Cardiac fibroblast (primary cell): ENCODE measurements at regions not wholly inside any gene's neighbourhood (a gene's known extent, or its start where the extent isn't known, plus 50 kb on each side); places are given as distances from the start of the nearest gene placed in this dataset.

Experiments used
- DNase-seq, 2 donors: peaks; one replicate each; pipeline versions ENCODE4 v3.0.0 to v3.0.0-alpha.2; 2010; ENCODE audit warnings: low read depth in 2 of 2
- H3K4me3 ChIP-seq, 2 donors: replicated peaks in 1 of 2; 1 replicate in 1 of 2; 2 replicates in 1 of 2; pipeline ENCODE4 v1.5.1; 2011; ENCODE audit warnings: low read depth in 2 of 2, low read length in 2 of 2, mild to moderate bottlenecking in 2 of 2, moderate library complexity in 1 of 2
- CTCF ChIP-seq: IDR thresholded peaks from one replicate; pipeline ENCODE4 v1.5.1; 2011; ENCODE audit warnings: low read depth, mild to moderate bottlenecking, low read length, inconsistent platforms

- H3K4me3 ChIP-seq: no peak overlapping the region
- DNase-seq: no peak
- no peak for TF ChIP-seq CTCF
These were observed 122.8 kb downstream of the C6orf118 start for GRCh38 chr6:165186441-165187205.

- no peak for TF ChIP-seq CTCF
- no peak overlapping the region for H3K4me3 ChIP-seq
- peak in 1 of 2 donors; percentile 21 for DNase-seq
These were observed 123.4 kb downstream of the C6orf118 start for GRCh38 chr6:165186041-165186440.

GRCh38 chr6:165184192-165184979 lies 125.0 kb downstream of the C6orf118 start:
- peak; percentile 40 to 77 for DNase-seq
- H3K4me3 ChIP-seq: no peak overlapping the region
- TF ChIP-seq CTCF: no peak

- H3K4me3 ChIP-seq: no peak overlapping the region
- DNase-seq: no peak
- TF ChIP-seq CTCF: no peak
These were observed 125.8 kb downstream of the C6orf118 start for GRCh38 chr6:165183496-165184140.

GRCh38 chr6:165183071-165183470 lies 126.3 kb downstream of the C6orf118 start:
- no peak for TF ChIP-seq CTCF
- H3K4me3 ChIP-seq: no peak overlapping the region
- no peak for DNase-seq

- H3K4me3 ChIP-seq: no peak overlapping the region
- no peak for TF ChIP-seq CTCF
- DNase-seq: peak; percentile 69 to 83
These were observed 127.4 kb downstream of the C6orf118 start for GRCh38 chr6:165181951-165182414.
